CD8-positive, alpha-beta memory T cell (primary cell): ENCODE measurements at regions not wholly inside any gene's neighbourhood (a gene's known extent, or its start where the extent isn't known, plus 50 kb on each side); places are given as distances from the start of the nearest gene placed in this dataset.

Experiments used
- CTCF ChIA-PET: fragments of 350-600 bp; sonication (Branson Sonifier 250); formaldehyde crosslinking; loops from one replicate; lab custom pipeline; 2021; ENCODE audit warnings: antibody characterized with exemption; lab: Charles Lee
- POLR2A ChIA-PET: fragments of 350-600 bp; sonication (Branson Sonifier 250); formaldehyde crosslinking; loops from one replicate; lab custom pipeline; 2021; ENCODE audit warnings: antibody characterized with exemption; lab: Charles Lee
- DNase-seq, 5 donors: peaks; one replicate each; pipeline versions ENCODE4 v3.0.0 to v3.0.0-alpha.2; 2020 to 2022; ENCODE audit warnings: mixed read lengths in 1 of 5
- H3K27ac ChIP-seq: one replicate; pipeline ENCODE4 v1.7.0; 2013; ENCODE audit warnings: low read depth, mild to moderate bottlenecking, low read length, moderate library complexity
- H3K27me3 ChIP-seq: 2 replicates; pipeline ENCODE4 v1.7.0; 2013; ENCODE audit warnings: low read length, mild to moderate bottlenecking; ENCODE audit not compliant: insufficient read depth, poor library complexity, severe bottlenecking
- H3K36me3 ChIP-seq: 2 replicates; pipeline ENCODE4 v1.7.0; 2013; ENCODE audit warnings: mild to moderate bottlenecking, low read length, moderate library complexity; ENCODE audit not compliant: insufficient read depth
- H3K4me1 ChIP-seq: 2 replicates; pipeline ENCODE4 v1.7.0; 2013; ENCODE audit warnings: mild to moderate bottlenecking, low read length, moderate library complexity; ENCODE audit not compliant: insufficient read depth
- H3K4me3 ChIP-seq: 2 replicates; pipeline ENCODE4 v1.7.0; 2013; ENCODE audit warnings: mild to moderate bottlenecking, low read length
- H3K9me3 ChIP-seq: 2 replicates; pipeline ENCODE4 v1.7.0; 2013; ENCODE audit warnings: mild to moderate bottlenecking, low read length
- H3K27ac Mint-ChIP-seq, 8 donors: one replicate each; pipeline ENCODE4 v1.8.0; 2020 to 2021; ENCODE audit warnings: mixed read lengths in 8 of 8, mild to moderate bottlenecking in 6 of 8, inconsistent platforms in 3 of 8, moderate library complexity in 3 of 8
- H3K27me3 Mint-ChIP-seq, 2 donors: one replicate each; pipeline ENCODE4 v1.8.0; 2020 to 2021; ENCODE audit warnings: mixed read lengths in 2 of 2, mild to moderate bottlenecking in 1 of 2, moderate library complexity in 1 of 2
- H3K36me3 Mint-ChIP-seq, 3 donors: one replicate each; pipeline ENCODE4 v1.8.0; 2020 to 2021; ENCODE audit warnings: mixed read lengths in 3 of 3, inconsistent platforms in 1 of 3, mild to moderate bottlenecking in 1 of 3
- H3K4me1 Mint-ChIP-seq, 3 donors: one replicate each; pipeline ENCODE4 v1.8.0; 2020 to 2021; ENCODE audit warnings: mixed read lengths in 3 of 3, inconsistent platforms in 1 of 3, mild to moderate bottlenecking in 1 of 3
- H3K4me3 Mint-ChIP-seq, 7 donors: one replicate each; pipeline ENCODE4 v1.8.0; 2020 to 2021; ENCODE audit warnings: mixed read lengths in 7 of 7, mild to moderate bottlenecking in 6 of 7, moderate library complexity in 4 of 7, inconsistent platforms in 2 of 7
- H3K9me3 Mint-ChIP-seq, 5 donors: one replicate each; pipeline ENCODE4 v1.8.0; 2020 to 2022; ENCODE audit warnings: mixed read lengths in 5 of 5, mild to moderate bottlenecking in 3 of 5, moderate library complexity in 2 of 5, inconsistent platforms in 1 of 5

GRCh38 chr14:29215853-29216252, 449.3 kb downstream of the FOXG1 start:
- H3K9me3 Mint-ChIP-seq: peaks cover 8 to 36% (median 15%) of the 10 kb centered on the region in 5 donors

GRCh38 chr14:29216268-29217232, 450.0 kb downstream of the FOXG1 start:
- Mint-ChIP-seq H3K4me1 (no peaks in the 10 kb centered on the region), H3K4me3 (no peak overlapping the region), H3K9me3 (peaks cover 10 to 41% (median 11%) of the 10 kb centered on the region in 5 donors), H3K27me3 (no peaks in the 10 kb centered on the region), H3K36me3 (no peaks in the 10 kb centered on the region), H3K27ac (no peak overlapping the region)
- no peak for DNase-seq
- ChIA-PET CTCF (no interaction called here), POLR2A (no interaction called here)
- no peaks in the 10 kb centered on the region for H3K9me3 ChIP-seq
- H3K27me3 ChIP-seq: no peaks in the 10 kb centered on the region
- H3K36me3 ChIP-seq: no peaks in the 10 kb centered on the region
- H3K4me3 ChIP-seq: no peak overlapping the region
- H3K27ac ChIP-seq: no peak overlapping the region
- H3K4me1 ChIP-seq: no peaks in the 10 kb centered on the region

More at GRCh38 chr14:29215853-29216252, 449.3 kb downstream of the FOXG1 start:
- Histone ChIP-seq H3K27me3 (no peaks in the 10 kb centered on the region), H3K36me3 (no peaks in the 10 kb centered on the region), H3K4me1 (no peaks in the 10 kb centered on the region), H3K27ac (no peak overlapping the region), H3K9me3 (no peaks in the 10 kb centered on the region), H3K4me3 (no peak overlapping the region)
- no peaks in the 10 kb centered on the region for H3K36me3 Mint-ChIP-seq
- DNase-seq: no peak
- ChIA-PET POLR2A (no interaction called here), CTCF (no interaction called here)
- no peaks in the 10 kb centered on the region for H3K4me1 Mint-ChIP-seq
- no peak overlapping the region for H3K4me3 Mint-ChIP-seq
- H3K27me3 Mint-ChIP-seq: no peaks in the 10 kb centered on the region
- no peak overlapping the region for H3K27ac Mint-ChIP-seq

- no peak overlapping the region for H3K4me3 Mint-ChIP-seq
- Histone ChIP-seq H3K4me1 (no peaks in the 10 kb centered on the region), H3K9me3 (no peaks in the 10 kb centered on the region), H3K4me3 (no peak overlapping the region), H3K27me3 (no peaks in the 10 kb centered on the region), H3K36me3 (no peaks in the 10 kb centered on the region), H3K27ac (no peak overlapping the region)
- CTCF ChIA-PET: no interaction called here
- no peaks in the 10 kb centered on the region for H3K36me3 Mint-ChIP-seq
- DNase-seq: no peak
- no peaks in the 10 kb centered on the region for H3K27me3 Mint-ChIP-seq
- H3K4me1 Mint-ChIP-seq: no peaks in the 10 kb centered on the region
- peaks cover 8 to 46% (median 11%) of the 10 kb centered on the region in 5 donors for H3K9me3 Mint-ChIP-seq
- POLR2A ChIA-PET: no interaction called here
- H3K27ac Mint-ChIP-seq: no peak overlapping the region
These were observed 451.3 kb downstream of the FOXG1 start for GRCh38 chr14:29217813-29218450.

- no peak overlapping the region for H3K27ac Mint-ChIP-seq
- no peaks in the 10 kb centered on the region for H3K36me3 Mint-ChIP-seq
- ChIA-PET POLR2A (no interaction called here), CTCF (no interaction called here)
- H3K36me3 ChIP-seq: no peaks in the 10 kb centered on the region
- H3K27ac ChIP-seq: no peak overlapping the region
- no peaks in the 10 kb centered on the region for H3K27me3 Mint-ChIP-seq
- H3K4me3 Mint-ChIP-seq: no peak overlapping the region
- no peaks in the 10 kb centered on the region for H3K4me1 Mint-ChIP-seq
- no peaks in the 10 kb centered on the region for H3K9me3 ChIP-seq
- DNase-seq: no peak
- peaks cover 6 to 54% (median 12%) of the 10 kb centered on the region in 5 donors for H3K9me3 Mint-ChIP-seq
- no peak overlapping the region for H3K4me3 ChIP-seq
- H3K4me1 ChIP-seq: no peaks in the 10 kb centered on the region
- H3K27me3 ChIP-seq: no peaks in the 10 kb centered on the region
These were observed 453.5 kb downstream of the FOXG1 start for GRCh38 chr14:29220072-29220471.

GRCh38 chr14:29220566-29220965, 454.0 kb downstream of the FOXG1 start:
- Mint-ChIP-seq H3K36me3 (no peaks in the 10 kb centered on the region), H3K4me3 (no peak overlapping the region), H3K27ac (no peak overlapping the region), H3K9me3 (peaks cover 4 to 54% (median 10%) of the 10 kb centered on the region in 5 donors), H3K27me3 (no peaks in the 10 kb centered on the region), H3K4me1 (no peaks in the 10 kb centered on the region)
- DNase-seq: no peak
- H3K27me3 ChIP-seq: no peaks in the 10 kb centered on the region
- ChIA-PET POLR2A (no interaction called here), CTCF (no interaction called here)
- H3K4me3 ChIP-seq: no peak overlapping the region
- H3K4me1 ChIP-seq: no peaks in the 10 kb centered on the region
- H3K36me3 ChIP-seq: no peaks in the 10 kb centered on the region
- no peak overlapping the region for H3K27ac ChIP-seq
- H3K9me3 ChIP-seq: no peaks in the 10 kb centered on the region

- CTCF ChIA-PET: no interaction called here
These were observed 455.4 kb downstream of the FOXG1 start for GRCh38 chr14:29222006-29222405.

GRCh38 chr14:29222671-29223268, 456.2 kb downstream of the FOXG1 start:
- H3K27me3 Mint-ChIP-seq: no peaks in the 10 kb centered on the region
- Histone ChIP-seq H3K4me3 (no peak overlapping the region), H3K4me1 (no peaks in the 10 kb centered on the region), H3K27me3 (no peaks in the 10 kb centered on the region), H3K9me3 (no peaks in the 10 kb centered on the region), H3K27ac (no peak overlapping the region), H3K36me3 (no peaks in the 10 kb centered on the region)
- no peaks in the 10 kb centered on the region for H3K4me1 Mint-ChIP-seq
- no peak overlapping the region for H3K4me3 Mint-ChIP-seq
- H3K9me3 Mint-ChIP-seq: peaks cover 4 to 50% (median 9%) of the 10 kb centered on the region in 5 donors
- POLR2A ChIA-PET: no interaction called here
- no peak overlapping the region for H3K27ac Mint-ChIP-seq
- DNase-seq: no peak
- CTCF ChIA-PET: no interaction called here
- H3K36me3 Mint-ChIP-seq: no peaks in the 10 kb centered on the region

More at GRCh38 chr14:29222006-29222405, 455.4 kb downstream of the FOXG1 start:
- peaks cover 4 to 55% (median 9%) of the 10 kb centered on the region in 5 donors for H3K9me3 Mint-ChIP-seq
- no peaks in the 10 kb centered on the region for H3K4me1 Mint-ChIP-seq
- H3K4me3 ChIP-seq: no peak overlapping the region
- no peaks in the 10 kb centered on the region for H3K27me3 ChIP-seq
- H3K27ac Mint-ChIP-seq: no peak overlapping the region
- no peaks in the 10 kb centered on the region for H3K27me3 Mint-ChIP-seq
- H3K4me1 ChIP-seq: no peaks in the 10 kb centered on the region
- H3K36me3 ChIP-seq: no peaks in the 10 kb centered on the region
- no peak overlapping the region for H3K4me3 Mint-ChIP-seq
- DNase-seq: no peak
- no peaks in the 10 kb centered on the region for H3K36me3 Mint-ChIP-seq
- POLR2A ChIA-PET: no interaction called here
- no peak overlapping the region for H3K27ac ChIP-seq
- no peaks in the 10 kb centered on the region for H3K9me3 ChIP-seq

GRCh38 chr14:29223947-29224346, 457.4 kb downstream of the FOXG1 start:
- Histone ChIP-seq H3K36me3 (no peaks in the 10 kb centered on the region), H3K4me3 (no peak overlapping the region), H3K4me1 (no peaks in the 10 kb centered on the region), H3K27me3 (no peaks in the 10 kb centered on the region), H3K27ac (no peak overlapping the region), H3K9me3 (no peaks in the 10 kb centered on the region)
- Mint-ChIP-seq H3K27ac (no peak overlapping the region), H3K27me3 (no peaks in the 10 kb centered on the region), H3K9me3 (peaks cover 2 to 53% (median 9%) of the 10 kb centered on the region in 5 donors), H3K4me3 (no peak overlapping the region), H3K4me1 (no peaks in the 10 kb centered on the region), H3K36me3 (no peaks in the 10 kb centered on the region)
- no peak for DNase-seq
- ChIA-PET CTCF (no interaction called here), POLR2A (no interaction called here)
